ENCODE measurements at regions not wholly inside any gene's neighbourhood (a gene's known extent, or its start where the extent isn't known, plus 50 kb on each side); places are given as distances from the start of the nearest gene placed in this dataset.

DNA sequence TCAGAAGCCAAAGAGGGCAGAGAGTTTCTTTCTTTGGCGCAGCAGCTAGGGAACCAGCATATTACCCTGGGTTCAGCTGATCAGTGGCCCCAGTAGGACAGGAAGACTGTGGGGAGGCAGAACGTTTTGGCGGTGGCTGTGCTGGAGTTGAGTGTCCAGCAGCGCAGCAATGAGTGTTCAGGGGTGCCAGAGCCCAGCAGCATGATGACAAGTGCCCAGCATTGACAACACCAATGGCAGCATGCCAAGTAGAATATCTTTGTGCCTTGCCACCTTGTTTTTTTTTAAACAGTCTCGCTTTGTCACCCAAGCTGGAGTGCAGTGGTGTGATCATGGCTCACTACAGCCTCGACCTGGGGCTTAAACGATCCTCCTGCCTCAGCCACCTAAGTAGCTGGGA is 106.7 kb upstream of the CDC42BPA start:
- no peaks in the 10 kb centered on the region for H3K4me1 ChIP-seq
- no peak overlapping the region for H3K4me3 ChIP-seq
- no peaks in the 10 kb centered on the region for H3K27me3 ChIP-seq
- intact Hi-C loops (cut with DNase I) = no loop called here
- TF ChIP-seq, protein P1, sequence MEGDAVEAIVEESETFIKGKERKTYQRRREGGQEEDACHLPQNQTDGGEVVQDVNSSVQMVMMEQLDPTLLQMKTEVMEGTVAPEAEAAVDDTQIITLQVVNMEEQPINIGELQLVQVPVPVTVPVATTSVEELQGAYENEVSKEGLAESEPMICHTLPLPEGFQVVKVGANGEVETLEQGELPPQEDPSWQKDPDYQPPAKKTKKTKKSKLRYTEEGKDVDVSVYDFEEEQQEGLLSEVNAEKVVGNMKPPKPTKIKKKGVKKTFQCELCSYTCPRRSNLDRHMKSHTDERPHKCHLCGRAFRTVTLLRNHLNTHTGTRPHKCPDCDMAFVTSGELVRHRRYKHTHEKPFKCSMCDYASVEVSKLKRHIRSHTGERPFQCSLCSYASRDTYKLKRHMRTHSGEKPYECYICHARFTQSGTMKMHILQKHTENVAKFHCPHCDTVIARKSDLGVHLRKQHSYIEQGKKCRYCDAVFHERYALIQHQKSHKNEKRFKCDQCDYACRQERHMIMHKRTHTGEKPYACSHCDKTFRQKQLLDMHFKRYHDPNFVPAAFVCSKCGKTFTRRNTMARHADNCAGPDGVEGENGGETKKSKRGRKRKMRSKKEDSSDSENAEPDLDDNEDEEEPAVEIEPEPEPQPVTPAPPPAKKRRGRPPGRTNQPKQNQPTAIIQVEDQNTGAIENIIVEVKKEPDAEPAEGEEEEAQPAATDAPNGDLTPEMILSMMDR (IDR thresholded peaks at IDR 0.05) = no peak
- no peak for TF ChIP-seq POLR2A (IDR thresholded peaks at IDR 0.05)
- H3K27ac ChIP-seq = no peak overlapping the region
- H3K9me3 ChIP-seq = no peaks in the 10 kb centered on the region
- WGBS (ENCODE audit: insufficient coverage, low coverage, low lambda C conversion rate, missing lambda C conversion rate) = 72% methylated on average over 2 of the region's 7 CpGs
- no peaks in the 10 kb centered on the region for H3K36me3 ChIP-seq
- ATAC-seq = no peak
- no peak for DNase-seq

DNA sequence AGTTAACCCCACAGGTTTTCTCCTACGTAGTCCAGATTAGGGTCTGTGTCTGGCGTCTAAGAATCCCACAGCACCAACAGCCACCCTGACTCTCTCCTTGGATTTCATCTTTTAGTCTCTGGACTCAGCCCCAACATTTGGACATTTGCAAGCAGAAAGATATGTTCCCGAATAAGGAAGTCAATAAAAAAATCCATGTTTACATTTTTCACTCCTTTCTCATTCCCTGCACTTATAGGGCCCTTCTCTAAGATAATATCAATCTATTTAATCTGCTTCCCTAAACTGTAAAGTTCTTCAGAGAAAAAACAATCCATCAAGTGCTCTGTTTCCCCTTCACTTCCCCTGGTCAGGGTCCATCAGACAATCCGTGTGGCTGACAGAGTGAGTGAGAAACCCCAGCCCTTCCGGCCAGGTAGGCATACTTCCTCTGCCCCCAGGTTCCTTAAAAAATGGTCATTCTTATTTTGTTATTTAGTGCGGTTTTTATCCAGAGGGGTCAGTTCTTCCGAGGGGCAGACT is 105.9 kb upstream of the CDC42BPA start:
- no peak for ATAC-seq
- TF ChIP-seq, protein P1 (IDR thresholded peaks at IDR 0.05) = no peak
- no peak for TF ChIP-seq POLR2A (IDR thresholded peaks at IDR 0.05)
- WGBS (ENCODE audit: insufficient coverage, low coverage, low lambda C conversion rate, missing lambda C conversion rate) = 48% methylated on average over 5 of the region's 7 CpGs
- Histone ChIP-seq H3K4me1 (no peaks in the 10 kb centered on the region), H3K36me3 (no peaks in the 10 kb centered on the region), H3K27me3 (no peaks in the 10 kb centered on the region), H3K4me3 (no peak overlapping the region), H3K9me3 (no peaks in the 10 kb centered on the region), H3K27ac (no peak overlapping the region)
- intact Hi-C loops (cut with DNase I) = no loop called here
- no peak for DNase-seq

DNA sequence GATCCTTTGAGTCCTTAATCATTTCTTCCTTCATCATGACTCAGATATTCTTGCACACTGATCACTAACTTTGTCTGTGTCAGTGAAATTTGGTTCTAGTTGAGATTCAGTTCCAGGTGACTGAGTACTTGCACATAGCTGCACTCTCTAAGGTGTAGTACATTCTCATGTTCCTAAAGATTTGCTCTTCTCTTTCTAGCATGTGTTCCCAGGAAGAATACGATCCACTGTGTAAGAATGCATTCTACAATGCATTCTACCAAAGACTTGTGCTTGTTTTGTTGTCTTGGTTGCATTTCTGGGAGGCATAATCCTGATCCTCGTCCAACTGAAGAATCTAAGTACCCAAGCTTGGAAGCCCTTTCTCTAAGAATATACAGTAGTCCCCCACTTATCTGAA is 104.3 kb upstream of the CDC42BPA start:
- DNase-seq = no peak
- no peak for TF ChIP-seq POLR2A (IDR thresholded peaks at IDR 0.05)
- TF ChIP-seq, protein P1 (IDR thresholded peaks at IDR 0.05) = no peak
- Histone ChIP-seq H3K4me1 (no peaks in the 10 kb centered on the region), H3K4me3 (no peak overlapping the region), H3K27ac (no peak overlapping the region), H3K36me3 (no peaks in the 10 kb centered on the region), H3K9me3 (no peaks in the 10 kb centered on the region), H3K27me3 (no peaks in the 10 kb centered on the region)
- intact Hi-C loops (cut with DNase I) = no loop called here
- ATAC-seq = no peak
- WGBS (ENCODE audit: insufficient coverage, low coverage, low lambda C conversion rate, missing lambda C conversion rate) = 67% methylated on average over 2 of the region's 2 CpGs

DNA sequence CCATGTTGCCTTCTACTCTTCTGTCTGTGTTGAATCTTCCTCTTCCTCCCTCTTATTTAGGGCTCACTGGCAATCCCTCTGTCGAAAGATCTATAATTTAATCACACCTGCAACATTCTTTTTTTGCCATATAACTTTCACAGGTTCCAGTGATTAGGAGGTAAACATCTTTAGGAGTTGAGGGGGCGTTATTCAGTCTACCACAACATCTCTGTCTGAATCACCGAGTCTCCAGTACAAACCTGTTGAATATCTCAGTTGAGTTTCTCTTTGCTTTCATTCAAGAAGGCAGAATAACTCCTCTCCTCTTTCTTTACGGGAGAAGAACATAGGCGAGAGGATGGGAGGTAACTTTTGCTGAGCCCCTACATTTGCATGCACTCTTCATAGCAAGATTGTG is 101.9 kb upstream of the CDC42BPA start:
- Histone ChIP-seq H3K4me1 (no peaks in the 10 kb centered on the region), H3K27ac (no peak overlapping the region), H3K9me3 (no peaks in the 10 kb centered on the region), H3K27me3 (no peaks in the 10 kb centered on the region), H3K36me3 (no peaks in the 10 kb centered on the region), H3K4me3 (no peak overlapping the region)
- WGBS (ENCODE audit: insufficient coverage, low coverage, low lambda C conversion rate, missing lambda C conversion rate) = 84% methylated on average over 5 of the region's 5 CpGs
- ATAC-seq = no peak
- DNase-seq = no peak
- intact Hi-C loops (cut with DNase I) = no loop called here
- no peak for TF ChIP-seq POLR2A (IDR thresholded peaks at IDR 0.05)
- TF ChIP-seq, protein P1 (IDR thresholded peaks at IDR 0.05) = no peak
